Skeletal muscle satellite cell (primary cell): ENCODE measurements at regions not wholly inside any gene's neighbourhood (a gene's known extent, or its start where the extent isn't known, plus 50 kb on each side); places are given as distances from the start of the nearest gene placed in this dataset.

ENCODE experiments used
- H3K27me3 ChIP-seq: 2 replicates; pipeline ENCODE4 v1.7.0; 2013; ENCODE audit warnings: low read length; ENCODE audit not compliant: control insufficient read depth, insufficient read depth
- H3K36me3 ChIP-seq: 2 replicates; pipeline ENCODE4 v1.7.0; 2013; ENCODE audit warnings: mild to moderate bottlenecking, control low read depth, low read length; ENCODE audit not compliant: insufficient read depth
- H3K4me1 ChIP-seq: 2 replicates; pipeline ENCODE4 v1.7.0; 2013; ENCODE audit warnings: low read length; ENCODE audit not compliant: control insufficient read depth, insufficient read depth
- H3K4me2 ChIP-seq: 2 replicates; pipeline ENCODE4 v1.7.0; 2013; ENCODE audit warnings: mild to moderate bottlenecking, low read length
- H3K4me3 ChIP-seq: 2 replicates; pipeline ENCODE4 v1.7.0; 2013; ENCODE audit warnings: low read length
- H3K9ac ChIP-seq: 2 replicates; pipeline ENCODE4 v1.7.0; 2013; ENCODE audit warnings: mild to moderate bottlenecking, low read depth, low read length, moderate library complexity
- H3K9me3 ChIP-seq: replicated peaks from 2 replicates; pipeline ENCODE4 v1.7.0; 2013; ENCODE audit warnings: mild to moderate bottlenecking, control low read depth, low read length

DNA sequence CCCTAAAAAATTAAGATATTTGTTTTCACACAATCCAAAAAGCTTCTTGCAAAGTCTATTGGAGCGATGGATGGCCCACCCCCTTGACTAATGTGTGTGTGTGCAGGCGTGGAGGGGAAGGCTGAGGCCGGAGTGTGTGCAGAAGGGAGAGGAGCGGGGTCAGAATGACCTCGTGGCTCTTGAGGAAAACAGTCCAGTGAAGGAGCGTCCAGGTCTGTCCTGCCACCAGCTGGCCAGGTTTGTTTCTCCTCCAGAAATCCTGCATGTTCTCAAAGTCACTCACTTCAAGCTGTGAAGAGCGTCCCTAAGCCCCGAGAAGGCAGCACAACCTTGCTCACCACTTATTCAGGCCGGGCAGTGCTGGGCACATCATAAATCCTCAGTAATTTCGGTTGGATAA, 69.5 kb upstream of the SSX2IP start:
- Histone ChIP-seq H3K36me3 (no peaks in the 10 kb centered on the region), H3K9ac (no peak overlapping the region), H3K9me3 (no peaks in the 10 kb centered on the region), H3K4me3 (no peak overlapping the region), H3K4me1 (peaks cover 11% of the 10 kb centered on the region), H3K4me2 (peak overlapping the region; percentile 73), H3K27me3 (peaks cover 25% of the 10 kb centered on the region)

DNA sequence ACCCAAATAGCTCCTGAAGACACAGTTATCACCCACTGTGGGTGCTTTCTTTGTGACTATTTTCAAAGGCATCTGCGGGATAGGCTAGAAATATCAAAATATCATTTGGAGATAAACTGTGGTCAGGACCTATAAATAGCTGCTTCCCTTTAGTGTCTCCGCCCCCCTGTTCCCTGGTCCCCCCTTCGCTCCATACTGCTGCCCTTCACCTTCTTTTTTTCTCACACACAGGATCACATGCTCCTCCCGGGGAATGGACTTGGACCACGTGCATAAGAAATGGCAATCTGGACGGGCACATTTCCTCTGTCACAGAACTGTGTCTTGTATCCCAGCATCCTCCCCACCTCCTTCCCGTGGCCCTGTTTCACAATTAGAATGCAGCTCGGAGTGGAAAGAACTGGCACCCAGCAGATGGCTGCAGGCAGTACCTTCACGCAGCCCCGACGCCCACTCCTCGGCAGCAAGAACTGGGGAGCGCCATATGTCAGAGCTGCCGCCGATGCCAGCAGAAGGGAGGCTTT, 68.8 kb upstream of the SSX2IP start:
- peak overlapping the region; percentile 46 for H3K4me3 ChIP-seq
- peaks cover 11% of the 10 kb centered on the region for H3K4me1 ChIP-seq
- no peaks in the 10 kb centered on the region for H3K9me3 ChIP-seq
- no peaks in the 10 kb centered on the region for H3K36me3 ChIP-seq
- peak overlapping the region; percentile 11 for H3K9ac ChIP-seq
- H3K4me2 ChIP-seq = peak overlapping the region; percentile 73
- H3K27me3 ChIP-seq = peaks cover 18% of the 10 kb centered on the region

DNA sequence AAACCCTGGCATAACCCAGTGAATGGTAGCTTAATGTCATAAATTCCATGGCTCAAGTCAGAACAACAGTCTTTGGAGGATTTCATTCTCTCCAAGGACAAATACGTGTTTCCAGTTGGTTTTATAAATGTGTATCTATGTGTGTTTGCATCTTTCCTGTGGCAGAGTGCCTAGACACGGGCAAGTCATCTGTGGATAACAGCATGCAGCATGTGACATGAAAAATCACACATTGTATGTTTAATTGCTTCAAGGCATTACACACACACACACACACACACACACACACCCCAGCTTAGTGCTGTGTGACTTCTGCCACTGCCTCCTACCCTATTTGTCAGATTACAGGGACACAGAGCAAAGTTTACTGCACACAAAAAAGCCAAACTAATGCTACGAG, 68.2 kb upstream of the SSX2IP start:
- H3K9ac ChIP-seq = no peak overlapping the region
- H3K36me3 ChIP-seq = no peaks in the 10 kb centered on the region
- H3K27me3 ChIP-seq = peaks cover 12% of the 10 kb centered on the region
- peaks cover 11% of the 10 kb centered on the region for H3K4me1 ChIP-seq
- peak overlapping the region; percentile 46 for H3K4me3 ChIP-seq
- H3K4me2 ChIP-seq = peak overlapping the region; percentile 73
- no peaks in the 10 kb centered on the region for H3K9me3 ChIP-seq

DNA sequence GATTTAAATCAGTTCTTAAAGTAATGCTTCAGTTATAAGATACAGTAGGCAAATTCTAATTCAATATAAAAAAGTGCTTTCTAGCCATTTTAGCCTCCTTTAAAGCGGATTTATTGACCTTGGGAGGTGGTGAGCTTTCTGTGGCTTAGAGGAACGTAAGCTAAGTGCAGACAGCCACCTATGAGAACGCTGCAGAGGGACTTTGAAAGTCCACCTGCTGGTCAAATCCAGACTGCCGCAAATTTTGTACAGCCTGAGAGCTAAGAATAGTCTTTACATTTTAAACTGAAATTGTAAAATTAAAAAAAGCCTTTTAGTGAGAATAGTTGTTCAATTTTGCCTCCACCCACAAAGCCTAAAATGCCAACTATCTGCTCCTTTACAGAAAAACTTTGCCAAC, 67.0 kb upstream of the SSX2IP start:
- no peaks in the 10 kb centered on the region for H3K9me3 ChIP-seq
- peaks cover 11% of the 10 kb centered on the region for H3K4me1 ChIP-seq
- no peak overlapping the region for H3K4me3 ChIP-seq
- H3K27me3 ChIP-seq = peaks cover 8% of the 10 kb centered on the region
- no peaks in the 10 kb centered on the region for H3K36me3 ChIP-seq
- no peak overlapping the region for H3K9ac ChIP-seq
- no peak overlapping the region for H3K4me2 ChIP-seq

DNA sequence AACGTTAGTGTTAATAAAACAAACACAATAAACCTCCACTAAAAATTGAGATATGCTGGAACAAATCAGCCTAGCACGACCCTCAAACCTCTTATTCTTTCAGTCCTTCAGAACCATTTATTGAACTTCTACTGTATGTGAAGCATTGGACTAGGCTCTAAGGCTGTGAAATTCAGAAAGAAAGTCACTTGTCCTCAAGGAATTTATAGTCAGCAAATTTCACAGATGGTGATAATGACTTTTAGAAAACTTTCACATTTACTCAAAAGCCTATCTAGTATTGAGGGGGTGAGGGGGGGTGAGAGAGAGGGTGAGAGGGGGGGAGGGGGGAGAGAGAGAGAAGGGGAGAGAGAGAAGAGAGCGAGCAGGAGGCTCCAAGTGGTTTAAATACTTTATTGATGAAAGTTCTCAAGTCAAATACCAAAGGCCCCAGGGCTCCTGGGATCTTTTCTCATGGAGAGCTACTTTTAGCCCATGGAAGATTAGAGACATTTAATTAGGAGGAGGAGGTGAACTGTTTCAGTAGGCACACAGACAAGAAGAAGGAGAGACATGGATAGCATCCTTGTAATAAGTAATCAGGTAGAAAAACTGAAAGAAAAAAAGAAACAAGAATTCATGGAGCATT, 66.3 kb upstream of the SSX2IP start:
- Histone ChIP-seq H3K4me3 (no peak overlapping the region), H3K4me2 (no peak overlapping the region), H3K27me3 (peaks cover 11% of the 10 kb centered on the region), H3K4me1 (peaks cover 11% of the 10 kb centered on the region), H3K9ac (no peak overlapping the region), H3K9me3 (no peaks in the 10 kb centered on the region), H3K36me3 (no peaks in the 10 kb centered on the region)

DNA sequence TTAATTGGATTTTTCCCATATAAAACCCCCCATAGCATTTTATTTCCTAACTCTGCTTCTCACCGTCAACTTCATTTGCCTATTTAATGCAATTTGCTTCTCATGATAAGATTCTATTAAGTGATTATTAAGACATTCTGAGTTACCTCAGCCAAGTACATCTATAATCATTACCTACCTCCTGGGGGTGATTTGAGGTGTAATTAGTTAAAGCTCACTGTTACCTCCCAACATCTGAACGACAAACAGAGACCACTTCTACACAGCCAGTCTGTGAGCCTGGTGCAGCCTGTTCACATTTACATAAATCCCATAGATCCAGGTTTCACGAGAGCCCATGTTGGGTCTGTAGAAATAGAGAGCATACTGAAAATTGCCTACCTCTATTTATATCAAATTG, 65.7 kb upstream of the SSX2IP start:
- Histone ChIP-seq H3K9ac (no peak overlapping the region), H3K4me3 (no peak overlapping the region), H3K4me2 (no peak overlapping the region), H3K36me3 (no peaks in the 10 kb centered on the region), H3K27me3 (peaks cover 12% of the 10 kb centered on the region), H3K4me1 (peaks cover 11% of the 10 kb centered on the region), H3K9me3 (no peaks in the 10 kb centered on the region)

DNA sequence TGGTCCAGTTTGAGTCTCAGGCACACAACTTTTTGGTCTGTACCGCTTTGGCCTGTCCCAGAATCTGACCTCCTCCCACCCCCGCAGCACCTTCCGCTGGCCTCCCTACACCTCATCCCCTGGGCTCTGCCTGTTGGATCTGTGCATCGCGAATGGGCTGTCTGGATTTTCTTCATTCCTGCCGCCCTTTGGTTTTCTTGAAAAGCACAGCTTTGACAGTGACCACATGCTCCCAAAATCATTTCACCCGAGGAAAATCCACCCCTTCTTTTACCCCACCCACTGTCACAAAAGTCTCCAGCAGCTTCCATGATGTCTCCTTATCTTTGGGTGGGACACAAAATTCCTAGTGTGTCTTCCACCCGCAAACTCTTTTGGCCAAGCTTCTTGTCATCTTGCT, 65.0 kb upstream of the SSX2IP start:
- Histone ChIP-seq H3K9ac (no peak overlapping the region), H3K4me3 (no peak overlapping the region), H3K9me3 (no peaks in the 10 kb centered on the region), H3K4me2 (no peak overlapping the region), H3K36me3 (no peaks in the 10 kb centered on the region), H3K4me1 (peaks cover 11% of the 10 kb centered on the region), H3K27me3 (peaks cover 13% of the 10 kb centered on the region)

DNA sequence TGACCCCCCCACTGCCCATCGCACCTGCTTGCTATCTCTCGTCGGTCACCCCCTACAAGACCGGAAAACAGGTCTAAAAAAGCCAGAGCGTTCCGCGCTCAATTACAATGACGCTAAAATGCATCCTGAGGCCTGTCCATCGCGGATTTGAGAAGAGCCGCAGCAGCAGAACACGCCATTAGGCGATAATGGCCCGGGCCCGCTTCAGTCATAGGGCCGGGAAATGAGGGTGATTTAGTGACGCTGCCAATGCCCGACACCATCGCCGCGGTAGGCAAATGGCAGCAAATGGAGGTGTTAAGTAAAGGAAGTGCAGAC, 64.1 kb upstream of the SSX2IP start:
- H3K4me1 ChIP-seq = peaks cover 9% of the 10 kb centered on the region
- H3K9ac ChIP-seq = no peak overlapping the region
- H3K9me3 ChIP-seq = no peaks in the 10 kb centered on the region
- H3K4me3 ChIP-seq = no peak overlapping the region
- H3K4me2 ChIP-seq = no peak overlapping the region
- H3K36me3 ChIP-seq = no peaks in the 10 kb centered on the region
- peaks cover 14% of the 10 kb centered on the region for H3K27me3 ChIP-seq

DNA sequence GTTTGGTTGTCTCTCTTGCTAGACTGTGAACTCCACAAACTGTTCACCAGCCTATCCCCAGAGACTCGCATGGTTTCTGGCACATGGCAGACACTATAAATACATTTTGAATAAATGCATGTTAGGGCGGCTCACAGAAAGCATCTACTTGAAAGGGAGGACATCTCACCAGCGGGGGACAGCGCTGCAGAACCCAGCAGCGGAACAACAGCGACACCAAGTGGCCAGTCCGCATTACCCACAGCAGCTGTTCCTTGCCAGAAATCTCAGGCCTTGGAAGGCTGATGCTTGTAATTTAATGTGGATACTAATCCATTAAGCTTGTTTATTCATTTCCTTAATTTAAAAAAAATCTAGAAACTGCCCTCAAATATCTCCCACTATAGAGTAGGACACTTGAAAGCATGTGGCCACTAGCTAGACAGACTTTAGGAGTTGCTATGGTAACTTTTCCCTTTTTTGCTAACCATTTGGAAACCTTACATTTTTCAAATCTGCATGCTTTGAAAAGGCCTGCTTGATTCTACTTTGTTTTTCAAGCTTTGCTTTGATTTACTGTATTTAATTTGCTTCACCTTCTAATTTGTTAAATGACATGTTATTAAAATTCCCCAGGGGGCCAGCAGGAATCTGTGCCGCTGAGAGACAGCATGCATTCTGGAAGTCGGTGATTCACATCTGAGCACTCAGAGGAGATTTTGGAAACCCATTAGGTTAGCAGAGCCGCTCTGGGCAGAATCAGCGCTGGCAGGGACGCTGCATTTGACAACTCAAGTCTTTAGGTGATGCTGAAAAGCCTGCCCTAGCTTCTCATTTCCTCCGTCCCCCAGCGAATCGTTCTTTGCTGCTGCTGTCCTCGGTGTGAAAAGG, 63.5 kb upstream of the SSX2IP start:
- Histone ChIP-seq H3K4me3 (no peak overlapping the region), H3K4me1 (peaks cover 4% of the 10 kb centered on the region), H3K9ac (no peak overlapping the region), H3K4me2 (no peak overlapping the region), H3K36me3 (no peaks in the 10 kb centered on the region), H3K9me3 (no peaks in the 10 kb centered on the region), H3K27me3 (peaks cover 20% of the 10 kb centered on the region)

DNA sequence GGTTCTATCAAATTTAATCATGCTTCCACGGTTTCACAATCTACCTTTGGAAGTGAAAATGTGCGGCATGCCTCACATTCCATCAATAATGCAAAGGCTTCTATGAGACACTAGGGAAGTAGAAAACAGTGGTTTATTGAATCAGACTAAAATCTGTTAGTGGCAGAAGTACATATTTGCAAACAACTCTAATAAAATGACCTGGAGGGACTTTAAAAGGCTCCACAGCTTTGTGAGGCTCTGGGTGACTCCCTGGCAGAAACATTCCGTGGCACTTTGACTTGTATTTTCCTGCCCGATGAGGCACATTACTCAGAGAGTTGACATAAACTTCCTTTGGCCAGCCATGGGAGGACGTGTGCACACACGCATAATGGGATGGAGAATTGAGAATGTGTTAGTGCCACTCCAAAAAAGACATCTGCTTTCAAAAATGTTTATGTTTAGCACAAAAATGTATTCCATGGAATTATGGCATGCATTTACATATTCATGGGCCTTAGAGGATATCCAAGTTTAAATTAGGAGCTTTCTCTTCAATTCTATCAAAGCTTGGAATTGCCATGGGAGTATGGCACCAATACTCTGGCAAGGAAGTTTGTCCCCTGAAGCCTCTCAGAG, 60.0 kb upstream of the SSX2IP start:
- Histone ChIP-seq H3K9me3 (no peaks in the 10 kb centered on the region), H3K4me2 (no peak overlapping the region), H3K4me3 (no peak overlapping the region), H3K9ac (no peak overlapping the region), H3K4me1 (no peaks in the 10 kb centered on the region), H3K36me3 (no peaks in the 10 kb centered on the region), H3K27me3 (peaks cover 24% of the 10 kb centered on the region)

DNA sequence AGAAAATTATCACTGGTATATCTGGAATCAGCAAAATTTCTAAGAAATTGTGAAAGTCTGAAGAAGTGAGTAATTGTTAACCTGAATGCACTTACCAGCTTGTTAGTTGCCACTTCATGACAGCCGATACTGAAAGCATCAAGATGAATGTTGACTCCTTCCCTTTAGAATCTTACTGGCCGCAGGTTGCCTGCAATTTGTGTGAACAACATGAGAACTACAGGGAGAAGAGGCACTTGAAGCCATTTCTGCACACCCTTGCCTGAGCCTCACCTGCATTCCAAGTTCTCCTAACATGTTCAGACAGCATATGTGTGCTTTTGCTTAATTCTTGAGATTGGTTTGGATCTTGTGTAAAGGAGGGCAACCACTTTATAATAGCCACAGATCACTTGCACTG, 59.2 kb upstream of the SSX2IP start:
- no peaks in the 10 kb centered on the region for H3K36me3 ChIP-seq
- no peak overlapping the region for H3K9ac ChIP-seq
- no peak overlapping the region for H3K4me2 ChIP-seq
- H3K27me3 ChIP-seq = peaks cover 24% of the 10 kb centered on the region
- no peak overlapping the region for H3K4me3 ChIP-seq
- no peaks in the 10 kb centered on the region for H3K4me1 ChIP-seq
- no peaks in the 10 kb centered on the region for H3K9me3 ChIP-seq
